BLaER1 treated with 17β-estradiol and CSF1 and Interleukin-3, amounts not matched to agents 10 nM and 100 nM (cell line): ENCODE measurements at regions not wholly inside any gene's neighbourhood (a gene's known extent, or its start where the extent isn't known, plus 50 kb on each side); places are given as distances from the start of the nearest gene placed in this dataset.

ENCODE experiments used
- H3K27ac ChIP-seq, 11 experiments: shearing (Covaris generic); formaldehyde crosslinking; 2 replicates each; pipeline ENCODE4 v1.8.1; 2022
- H3K27me3 ChIP-seq, 11 experiments: shearing (Covaris generic); formaldehyde crosslinking; 2 replicates each; pipeline ENCODE4 v1.8.1; 2022
- H3K36me3 ChIP-seq, 11 experiments: shearing (Covaris generic); formaldehyde crosslinking; 2 replicates each; pipeline ENCODE4 v1.8.1; 2022
- H3K4me1 ChIP-seq, 10 experiments: shearing (Covaris generic); formaldehyde crosslinking; 2 replicates each; pipeline ENCODE4 v1.8.1; 2022
- H3K4me2 ChIP-seq, 11 experiments: shearing (Covaris generic); formaldehyde crosslinking; 2 replicates each; pipeline ENCODE4 v1.8.1; 2022
- H3K4me3 ChIP-seq, 10 experiments: shearing (Covaris generic); formaldehyde crosslinking; 2 replicates each; pipeline ENCODE4 v1.8.1; 2022
- H3K9ac ChIP-seq, 11 experiments: shearing (Covaris generic); formaldehyde crosslinking; 2 replicates each; pipeline ENCODE4 v1.8.1; 2022
- H3K9me3 ChIP-seq, 11 experiments: shearing (Covaris generic); formaldehyde crosslinking; replicated peaks in 1 of 11; 2 replicates each; pipeline ENCODE4 v1.8.1; 2022
- H4K20me1 ChIP-seq, 11 experiments: shearing (Covaris generic); formaldehyde crosslinking; 2 replicates each; pipeline ENCODE4 v1.8.1; 2022
- Cebpa-rat ChIP-seq, 11 experiments: shearing (Covaris generic); IDR thresholded peaks; 2 replicates each; pipeline ENCODE4 v1.8.1; 2022

DNA sequence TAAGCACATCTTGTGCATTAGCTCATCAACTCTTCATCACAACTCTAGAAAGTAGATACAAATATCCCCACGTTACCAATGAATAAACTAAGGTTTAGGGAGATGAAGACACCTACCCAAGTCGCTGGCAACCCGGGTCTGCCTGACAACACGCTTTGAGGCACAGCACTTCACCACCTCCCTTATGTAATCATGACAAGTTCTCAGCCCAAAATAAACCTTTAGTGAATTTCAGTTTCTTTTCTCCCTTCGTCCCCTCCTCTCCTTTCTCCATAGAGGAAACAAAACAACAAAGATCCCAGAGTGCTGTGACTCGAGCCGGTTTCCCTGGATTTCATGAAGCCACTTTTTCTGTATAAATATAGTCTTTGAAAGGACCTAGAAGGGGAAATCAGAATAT lies 105.4 kb downstream of the MAFB start:
- Histone ChIP-seq H3K4me1 (peaks cover 0 to 30% (median 7%) of the 10 kb centered on the region in 10 experiments; a peak in 9 of 20 replicates), H3K27ac (peak overlapping the region in 2 of 11 experiments; percentile 13 to 32; a peak in 2 of 22 replicates), H3K9me3 (no peaks in the 10 kb centered on the region), H3K36me3 (no peaks in the 10 kb centered on the region), H4K20me1 (no peaks in the 10 kb centered on the region), H3K4me2 (peak overlapping the region in 5 of 11 experiments; percentile 48 to 83 (median 69); a peak in 10 of 22 replicates), H3K27me3 (no peaks in the 10 kb centered on the region), H3K4me3 (no peak overlapping the region), H3K9ac (no peak overlapping the region)
- no peak for TF ChIP-seq Cebpa-rat (IDR thresholded peaks at IDR 0.05)

DNA sequence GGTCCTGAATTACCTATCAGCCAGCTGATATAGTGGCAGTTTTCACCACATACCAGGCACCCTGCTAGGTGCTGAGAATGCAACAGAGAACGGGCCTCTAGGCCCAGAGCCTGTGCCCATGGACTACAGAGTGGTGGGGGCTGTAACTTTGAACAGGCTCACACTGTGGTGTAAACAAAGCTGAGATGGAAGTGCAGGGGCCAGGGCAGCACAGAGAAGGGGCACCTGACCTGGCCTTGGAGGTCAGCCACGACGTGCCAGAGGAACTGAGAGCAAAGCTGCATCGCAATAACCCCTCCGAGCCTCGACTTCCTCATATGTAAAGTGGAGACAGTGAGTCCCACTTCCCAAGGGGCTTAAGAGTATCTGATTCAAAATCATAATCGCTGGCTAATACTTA lies 105.8 kb downstream of the MAFB start:
- Histone ChIP-seq H4K20me1 (no peaks in the 10 kb centered on the region), H3K9me3 (no peaks in the 10 kb centered on the region), H3K36me3 (no peaks in the 10 kb centered on the region), H3K4me2 (peak overlapping the region in 5 of 11 experiments; percentile 48 to 83 (median 69); a peak in 10 of 22 replicates), H3K4me1 (peaks cover 0 to 30% (median 7%) of the 10 kb centered on the region in 10 experiments; a peak in 9 of 20 replicates), H3K9ac (no peak overlapping the region), H3K4me3 (no peak overlapping the region), H3K27ac (peak overlapping the region in 1 of 11 experiments; percentile 32; a peak in 1 of 22 replicates), H3K27me3 (no peaks in the 10 kb centered on the region)
- TF ChIP-seq Cebpa-rat (IDR thresholded peaks at IDR 0.05): no peak

DNA sequence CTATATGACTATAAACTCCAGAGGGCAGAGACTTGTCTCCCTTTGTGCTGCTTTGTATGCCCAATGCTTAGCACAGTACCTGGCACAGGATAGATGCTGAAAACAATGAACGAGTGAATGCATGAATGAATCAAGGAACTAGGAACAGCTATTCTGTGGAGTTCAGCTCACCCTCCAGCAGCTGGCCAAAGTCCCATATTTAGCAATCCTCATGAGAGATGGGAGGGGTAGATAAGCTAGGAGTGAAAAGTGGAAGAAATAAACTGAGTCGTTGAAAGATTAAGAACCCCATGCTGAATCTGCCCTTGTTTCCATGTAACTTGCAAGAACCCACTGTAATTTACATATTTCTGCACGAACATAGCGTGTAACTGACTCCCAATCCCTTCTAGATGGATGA lies 106.5 kb downstream of the MAFB start:
- Histone ChIP-seq H3K27me3 (no peaks in the 10 kb centered on the region), H3K36me3 (no peaks in the 10 kb centered on the region), H3K4me2 (peak overlapping the region in 5 of 11 experiments; percentile 48 to 83 (median 69); a peak in 8 of 22 replicates), H3K4me3 (no peak overlapping the region), H3K9ac (no peak overlapping the region), H3K27ac (no peak overlapping the region), H3K9me3 (no peaks in the 10 kb centered on the region), H3K4me1 (peaks cover 0 to 30% (median 7%) of the 10 kb centered on the region in 10 experiments; a peak in 9 of 20 replicates), H4K20me1 (no peaks in the 10 kb centered on the region)
- no peak for TF ChIP-seq Cebpa-rat (IDR thresholded peaks at IDR 0.05)

DNA sequence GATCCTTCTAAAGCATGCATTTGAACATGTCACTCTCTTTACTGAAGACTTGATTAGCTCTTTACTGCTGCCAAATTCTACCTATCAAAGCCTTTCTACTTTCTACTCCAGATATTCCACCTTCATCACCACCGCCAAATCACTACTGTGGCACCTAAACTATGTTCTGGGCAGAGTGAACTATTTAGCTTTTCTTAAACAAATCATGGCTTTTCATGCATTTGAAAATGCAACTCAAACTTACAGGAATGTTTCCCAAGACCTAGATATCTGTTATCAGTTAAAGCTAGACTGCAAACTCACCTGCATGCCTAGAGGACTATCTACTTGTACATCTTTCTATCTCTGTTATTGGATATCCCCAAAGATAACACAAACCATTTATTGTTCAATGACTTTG lies 109.3 kb downstream of the MAFB start:
- Histone ChIP-seq H3K27me3 (no peaks in the 10 kb centered on the region), H3K9ac (no peak overlapping the region), H3K9me3 (no peaks in the 10 kb centered on the region), H3K4me3 (no peak overlapping the region), H3K27ac (no peak overlapping the region), H4K20me1 (no peaks in the 10 kb centered on the region), H3K36me3 (no peaks in the 10 kb centered on the region), H3K4me1 (peaks cover 0 to 40% (median 8%) of the 10 kb centered on the region in 10 experiments; a peak in 9 of 20 replicates), H3K4me2 (no peak overlapping the region)
- TF ChIP-seq Cebpa-rat (IDR thresholded peaks at IDR 0.05): no peak

DNA sequence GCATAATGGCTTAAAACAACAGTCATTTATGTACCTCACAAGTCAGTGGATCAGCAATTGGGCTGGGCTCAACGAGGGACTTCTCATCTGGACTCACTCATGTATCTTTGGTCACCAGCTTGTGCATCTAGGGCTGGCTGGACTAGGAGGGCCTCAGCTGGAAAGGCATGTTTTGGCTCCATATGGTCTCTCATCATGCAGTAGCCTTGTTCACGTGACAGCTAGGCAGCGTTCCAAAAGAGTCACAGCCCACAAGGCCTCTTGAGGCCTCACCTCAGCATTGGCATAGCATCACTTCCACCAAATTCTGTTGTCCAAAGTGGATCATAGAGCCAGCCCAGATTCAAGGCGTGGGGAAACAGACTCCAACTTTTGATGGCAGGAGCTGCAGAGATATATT lies 110.1 kb downstream of the MAFB start:
- Histone ChIP-seq H3K27me3 (no peaks in the 10 kb centered on the region), H3K36me3 (no peaks in the 10 kb centered on the region), H3K4me1 (peaks cover 0 to 35% (median 8%) of the 10 kb centered on the region in 10 experiments; a peak in 9 of 20 replicates), H3K4me3 (no peak overlapping the region), H3K4me2 (no peak overlapping the region), H3K9me3 (peaks cover 0 to 5% (median 0%) of the 10 kb centered on the region in 11 experiments; a peak in 4 of 22 replicates), H4K20me1 (no peaks in the 10 kb centered on the region), H3K27ac (no peak overlapping the region), H3K9ac (no peak overlapping the region)
- no peak for TF ChIP-seq Cebpa-rat (IDR thresholded peaks at IDR 0.05)

DNA sequence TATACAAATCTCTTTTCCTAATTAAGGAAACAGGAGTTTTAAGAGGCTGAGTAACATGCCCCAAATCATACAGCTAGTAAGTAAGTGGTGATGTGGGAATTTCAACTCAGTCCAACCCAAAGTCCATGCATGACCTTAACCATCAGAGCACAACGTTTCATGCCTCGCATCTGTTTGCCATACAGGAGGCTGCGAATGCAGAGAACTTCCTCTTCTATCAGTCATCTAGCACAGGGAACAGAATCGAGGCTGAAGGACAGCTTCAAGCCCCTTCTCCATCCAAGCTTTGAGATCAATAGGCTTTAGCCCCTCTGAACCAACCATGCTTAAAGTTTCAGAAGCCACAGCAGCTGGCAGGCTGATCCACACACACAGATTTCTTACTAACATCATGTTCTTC lies 113.2 kb downstream of the MAFB start:
- H3K4me1 ChIP-seq: peaks cover 0 to 37% (median 6%) of the 10 kb centered on the region in 10 experiments; a peak in 10 of 20 replicates
- H3K9ac ChIP-seq: no peak overlapping the region
- no peak overlapping the region for H3K27ac ChIP-seq
- H3K4me2 ChIP-seq: peak overlapping the region in 3 of 11 experiments; percentile 8 to 32 (median 26); a peak in 2 of 22 replicates
- no peak overlapping the region for H3K4me3 ChIP-seq
- no peak for TF ChIP-seq Cebpa-rat (IDR thresholded peaks at IDR 0.05)
- no peaks in the 10 kb centered on the region for H3K27me3 ChIP-seq
- no peaks in the 10 kb centered on the region for H3K36me3 ChIP-seq
- H4K20me1 ChIP-seq: no peaks in the 10 kb centered on the region
- peaks cover 0 to 7% (median 3%) of the 10 kb centered on the region in 11 experiments; a peak in 5 of 22 replicates for H3K9me3 ChIP-seq

DNA sequence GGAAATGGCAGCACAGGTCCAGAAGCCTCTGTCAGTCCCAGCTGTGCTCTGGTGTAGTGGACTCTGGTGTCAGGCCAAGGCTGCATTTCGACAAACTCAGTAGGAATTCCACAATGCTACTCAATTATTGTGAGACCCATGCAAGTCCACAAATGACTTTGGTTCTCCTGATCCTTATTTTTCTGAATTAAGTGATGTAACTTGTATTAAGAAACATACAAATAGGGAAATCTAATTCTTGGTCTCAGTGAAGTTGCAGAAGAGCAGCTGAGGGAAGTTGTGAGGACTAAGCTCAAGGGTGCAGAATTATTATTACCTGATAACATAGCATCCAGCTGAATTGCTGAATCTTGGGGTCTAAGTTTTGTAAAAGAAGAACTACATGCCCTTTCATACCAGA lies 116.8 kb downstream of the MAFB start:
- TF ChIP-seq Cebpa-rat (IDR thresholded peaks at IDR 0.05): no peak
- no peaks in the 10 kb centered on the region for H4K20me1 ChIP-seq
- peak overlapping the region in 5 of 11 experiments; percentile 40 to 77 (median 70); a peak in 10 of 22 replicates for H3K4me2 ChIP-seq
- no peaks in the 10 kb centered on the region for H3K36me3 ChIP-seq
- peak overlapping the region in 1 of 11 experiments; percentile 8; a peak in 1 of 22 replicates for H3K9ac ChIP-seq
- H3K4me1 ChIP-seq: peaks cover 0 to 53% (median 6%) of the 10 kb centered on the region in 10 experiments; a peak in 10 of 20 replicates
- H3K27ac ChIP-seq: peak overlapping the region in 5 of 11 experiments; percentile 22 to 67 (median 50); a peak in 9 of 22 replicates
- H3K9me3 ChIP-seq: peaks cover 0 to 7% (median 3%) of the 10 kb centered on the region in 11 experiments; a peak in 5 of 22 replicates
- H3K27me3 ChIP-seq: no peaks in the 10 kb centered on the region
- H3K4me3 ChIP-seq: no peak overlapping the region

DNA sequence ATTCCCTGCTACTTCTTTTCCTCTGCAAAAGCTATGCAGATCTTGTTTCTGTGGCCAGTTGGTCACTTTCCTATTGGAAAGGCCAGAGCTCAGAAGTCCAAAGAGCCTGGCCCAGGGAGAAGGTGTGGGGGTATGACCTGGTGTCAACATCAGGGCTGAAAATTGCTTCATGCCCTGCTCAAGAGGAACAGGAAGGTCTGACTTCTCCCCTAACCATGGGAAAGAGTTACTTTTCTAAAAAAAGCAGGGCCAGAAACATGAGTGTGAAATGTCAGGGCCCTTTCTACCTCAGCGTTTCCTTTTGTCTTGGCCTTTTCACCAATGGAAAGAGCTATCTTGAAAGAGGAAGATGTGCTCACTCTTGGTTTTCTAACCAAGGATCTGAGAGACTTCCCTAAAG lies 117.4 kb downstream of the MAFB start:
- H3K4me3 ChIP-seq: no peak overlapping the region
- H3K9ac ChIP-seq: peak overlapping the region in 1 of 11 experiments; percentile 8; a peak in 1 of 22 replicates
- no peaks in the 10 kb centered on the region for H3K36me3 ChIP-seq
- peaks cover 0 to 7% (median 3%) of the 10 kb centered on the region in 11 experiments; a peak in 5 of 22 replicates for H3K9me3 ChIP-seq
- peaks cover 0 to 55% (median 6%) of the 10 kb centered on the region in 10 experiments; a peak in 10 of 20 replicates for H3K4me1 ChIP-seq
- H3K27ac ChIP-seq: peak overlapping the region in 6 of 11 experiments; percentile 19 to 67 (median 43); a peak in 9 of 22 replicates
- peak in 3 of 11 experiments; percentile 17 to 61 (median 55); a peak in 3 of 22 replicates for TF ChIP-seq Cebpa-rat (IDR thresholded peaks at IDR 0.05)
- peak overlapping the region in 5 of 11 experiments; percentile 40 to 77 (median 70); a peak in 10 of 22 replicates for H3K4me2 ChIP-seq
- H4K20me1 ChIP-seq: no peaks in the 10 kb centered on the region
- no peaks in the 10 kb centered on the region for H3K27me3 ChIP-seq

DNA sequence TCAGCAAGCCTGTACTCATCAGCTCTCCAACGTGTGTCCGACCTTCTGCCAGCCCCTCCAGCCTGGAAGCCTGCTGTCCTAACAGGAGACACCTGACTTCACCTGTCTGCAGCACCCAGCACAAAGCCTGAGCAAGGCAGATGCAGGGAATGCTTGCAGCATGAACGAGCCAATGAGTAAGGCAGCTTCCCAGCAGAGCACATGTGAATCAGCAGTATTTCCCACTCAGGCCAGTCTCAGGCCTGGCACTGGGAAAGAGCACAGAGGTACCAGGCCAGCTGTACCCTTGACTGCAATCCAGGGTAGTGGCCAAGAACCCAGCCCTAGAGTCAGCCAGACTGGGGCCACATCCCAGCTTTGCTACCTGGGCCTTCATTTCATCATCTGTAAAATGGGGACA lies 120.8 kb downstream of the MAFB start:
- H3K9ac ChIP-seq: no peak overlapping the region
- no peaks in the 10 kb centered on the region for H3K9me3 ChIP-seq
- no peaks in the 10 kb centered on the region for H3K27me3 ChIP-seq
- H3K4me2 ChIP-seq: peak overlapping the region in 2 of 11 experiments; percentile 3 to 22; a peak in 2 of 22 replicates
- H3K4me1 ChIP-seq: peaks cover 0 to 72% (median 6%) of the 10 kb centered on the region in 10 experiments; a peak in 10 of 20 replicates
- H3K4me3 ChIP-seq: no peak overlapping the region
- no peak overlapping the region for H3K27ac ChIP-seq
- H3K36me3 ChIP-seq: no peaks in the 10 kb centered on the region
- TF ChIP-seq Cebpa-rat (IDR thresholded peaks at IDR 0.05): no peak
- no peaks in the 10 kb centered on the region for H4K20me1 ChIP-seq
